MM.1S (cell line): ENCODE measurements at regions not wholly inside any gene's neighbourhood (a gene's known extent, or its start where the extent isn't known, plus 50 kb on each side); places are given as distances from the start of the nearest gene placed in this dataset.

Experiments used
- EZH2 ChIP-seq: fragments of 300-600 bp; sonication (generic); optimal IDR thresholded peaks from 2 replicates; pipeline ENCODE3; 2017; ENCODE audit warnings: low read depth, mild to moderate bottlenecking, antibody characterized with exemption, low read length, mixed read lengths
- EZH2phosphoT487 ChIP-seq: fragments of 300-600 bp; sonication (generic); IDR thresholded peaks from 2 replicates; pipeline ENCODE4 v1.6.1; 2018; ENCODE audit warnings: antibody characterized with exemption, low read length
- TF ChIP-seq, protein P1 (sequence below): fragments of 300-600 bp; sonication (generic); IDR thresholded peaks from 2 replicates; pipeline ENCODE4 v1.5.1; 2016; ENCODE audit warnings: antibody characterized with exemption, low read length, mixed read lengths

GRCh38 chr5:141767671-141768070 lies 85.6 kb upstream of the ARAP3 start:
- TF ChIP-seq EZH2 (no peak), EZH2phosphoT487 (no peak)
- TF ChIP-seq, protein P1, sequence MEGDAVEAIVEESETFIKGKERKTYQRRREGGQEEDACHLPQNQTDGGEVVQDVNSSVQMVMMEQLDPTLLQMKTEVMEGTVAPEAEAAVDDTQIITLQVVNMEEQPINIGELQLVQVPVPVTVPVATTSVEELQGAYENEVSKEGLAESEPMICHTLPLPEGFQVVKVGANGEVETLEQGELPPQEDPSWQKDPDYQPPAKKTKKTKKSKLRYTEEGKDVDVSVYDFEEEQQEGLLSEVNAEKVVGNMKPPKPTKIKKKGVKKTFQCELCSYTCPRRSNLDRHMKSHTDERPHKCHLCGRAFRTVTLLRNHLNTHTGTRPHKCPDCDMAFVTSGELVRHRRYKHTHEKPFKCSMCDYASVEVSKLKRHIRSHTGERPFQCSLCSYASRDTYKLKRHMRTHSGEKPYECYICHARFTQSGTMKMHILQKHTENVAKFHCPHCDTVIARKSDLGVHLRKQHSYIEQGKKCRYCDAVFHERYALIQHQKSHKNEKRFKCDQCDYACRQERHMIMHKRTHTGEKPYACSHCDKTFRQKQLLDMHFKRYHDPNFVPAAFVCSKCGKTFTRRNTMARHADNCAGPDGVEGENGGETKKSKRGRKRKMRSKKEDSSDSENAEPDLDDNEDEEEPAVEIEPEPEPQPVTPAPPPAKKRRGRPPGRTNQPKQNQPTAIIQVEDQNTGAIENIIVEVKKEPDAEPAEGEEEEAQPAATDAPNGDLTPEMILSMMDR = no peak
